ENCODE measurements at regions not wholly inside any gene's neighbourhood (a gene's known extent, or its start where the extent isn't known, plus 50 kb on each side); places are given as distances from the start of the nearest gene placed in this dataset.

DNA sequence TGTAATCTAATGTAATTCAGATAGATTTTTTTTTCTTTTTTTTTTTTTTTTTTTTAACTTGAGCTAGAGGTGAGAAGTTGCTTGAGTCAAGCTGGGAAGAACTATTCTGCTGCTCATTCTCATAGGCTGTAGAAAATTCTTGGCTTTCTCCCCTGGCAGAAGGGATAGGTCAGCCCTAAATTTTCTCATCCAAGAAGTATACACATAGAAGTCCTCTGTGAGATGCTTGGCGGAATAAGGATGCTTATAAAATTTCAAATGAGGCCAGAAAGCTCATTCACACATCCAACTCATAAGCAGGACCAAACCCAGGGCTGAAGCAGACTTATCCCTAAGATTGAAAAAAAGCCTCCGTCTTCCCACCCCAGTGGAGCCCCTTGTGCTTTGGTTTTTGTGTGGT lies 572.5 kb downstream of the SQOR start:
- H4K91ac ChIP-seq (ENCODE audit: low read length), result no peak overlapping the region
- H3K23ac ChIP-seq (ENCODE audit: low read length in 2 of 2), result no peak overlapping the region
- no peaks in the 10 kb centered on the region for H3K79me1 ChIP-seq (replicated peaks; ENCODE audit: low read length, poor library complexity, severe bottlenecking)
- H2AFZ ChIP-seq (ENCODE audit: low read depth, low read length), result no peak overlapping the region
- no peak overlapping the region for H2BK120ac ChIP-seq (ENCODE audit: low read depth, low read length)
- no peak overlapping the region for H2BK15ac ChIP-seq (ENCODE audit: low read depth, poor library complexity, severe bottlenecking)
- no peak overlapping the region for H3K14ac ChIP-seq (ENCODE audit: low read length in 2 of 2)
- no peak overlapping the region for H2BK5ac ChIP-seq (ENCODE audit: low read depth, low read length, poor library complexity, severe bottlenecking)
- H3K9me3 ChIP-seq (ENCODE audit: control insufficient read depth, low read length), result peaks cover 13% of the 10 kb centered on the region
- H3K9ac ChIP-seq (ENCODE audit: low read length), result no peak overlapping the region
- no peaks in the 10 kb centered on the region for H3K36me3 ChIP-seq (ENCODE audit: control insufficient read depth in 1 of 2, insufficient read depth in 2 of 2, low read depth in 1 of 2, low read length in 2 of 2)
- H3K4me1 ChIP-seq (ENCODE audit: control insufficient read depth, insufficient read depth, low read depth, low read length), result no peaks in the 10 kb centered on the region
- no peak overlapping the region for H3K4ac ChIP-seq (ENCODE audit: low read depth in 1 of 2, low read length in 2 of 2)
- WGBS, result 40% methylated on average over 1 of the region's 2 CpGs
- H3K27ac ChIP-seq (ENCODE audit: low read length, poor library complexity, severe bottlenecking), result no peak overlapping the region
- no peak overlapping the region for H3K4me2 ChIP-seq (ENCODE audit: low read length, poor library complexity, severe bottlenecking)
- H4K8ac ChIP-seq (ENCODE audit: low read length), result no peak overlapping the region
- H3K27me3 ChIP-seq (ENCODE audit: control insufficient read depth in 1 of 2, insufficient read depth in 1 of 2, low read length in 2 of 2), result no peaks in the 10 kb centered on the region
- H3K18ac ChIP-seq (ENCODE audit: low read depth in 1 of 2, low read length in 2 of 2), result no peak overlapping the region
- H2BK12ac ChIP-seq (ENCODE audit: low read length in 2 of 2), result no peak overlapping the region
- no peak for DNase-seq
- no peak overlapping the region for H3K4me3 ChIP-seq (ENCODE audit: insufficient read depth in 1 of 2, low read depth in 1 of 2, low read length in 2 of 2)
- no peak overlapping the region for H2AK5ac ChIP-seq (ENCODE audit: low read length, severe bottlenecking)

DNA sequence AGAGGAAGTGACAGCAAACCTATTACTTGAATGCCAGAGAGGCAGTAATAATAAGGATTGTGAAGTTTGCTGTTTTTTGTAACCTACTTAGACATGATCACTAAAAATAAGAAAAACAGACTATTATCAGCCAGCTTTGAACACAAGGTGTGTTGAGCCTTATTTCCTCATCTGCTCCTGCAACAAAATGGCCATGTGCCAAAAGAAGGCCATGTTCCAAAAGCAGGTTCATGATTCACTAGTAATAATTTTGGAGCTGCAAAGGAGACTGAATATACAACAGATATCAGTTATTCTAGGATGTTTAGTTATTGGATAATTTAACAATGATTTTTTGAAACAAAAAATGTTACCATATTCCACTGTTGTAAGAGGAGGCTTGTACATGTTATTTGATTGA lies 578.7 kb downstream of the SQOR start:
- no peak for DNase-seq
- Histone ChIP-seq H3K4ac (ENCODE audit: low read depth in 1 of 2, low read length in 2 of 2) (no peak overlapping the region), H3K4me3 (ENCODE audit: insufficient read depth in 1 of 2, low read depth in 1 of 2, low read length in 2 of 2) (no peak overlapping the region), H3K9me3 (ENCODE audit: control insufficient read depth, low read length) (peaks cover 6% of the 10 kb centered on the region), H4K8ac (ENCODE audit: low read length) (no peak overlapping the region), H3K9ac (ENCODE audit: low read length) (no peak overlapping the region), H2BK12ac (ENCODE audit: low read length in 2 of 2) (no peak overlapping the region), H3K4me1 (ENCODE audit: control insufficient read depth, insufficient read depth, low read depth, low read length) (no peaks in the 10 kb centered on the region), H3K36me3 (ENCODE audit: control insufficient read depth in 1 of 2, insufficient read depth in 2 of 2, low read depth in 1 of 2, low read length in 2 of 2) (no peaks in the 10 kb centered on the region), H2BK15ac (ENCODE audit: low read depth, poor library complexity, severe bottlenecking) (no peak overlapping the region), H3K14ac (ENCODE audit: low read length in 2 of 2) (no peak overlapping the region), H3K4me2 (ENCODE audit: low read length, poor library complexity, severe bottlenecking) (no peak overlapping the region), H2AFZ (ENCODE audit: low read depth, low read length) (no peak overlapping the region), H2BK5ac (ENCODE audit: low read depth, low read length, poor library complexity, severe bottlenecking) (no peak overlapping the region), H2BK120ac (ENCODE audit: low read depth, low read length) (no peak overlapping the region), H4K91ac (ENCODE audit: low read length) (no peak overlapping the region), H3K27me3 (ENCODE audit: control insufficient read depth in 1 of 2, insufficient read depth in 1 of 2, low read length in 2 of 2) (no peaks in the 10 kb centered on the region), H3K79me1 (replicated peaks; ENCODE audit: low read length, poor library complexity, severe bottlenecking) (no peaks in the 10 kb centered on the region), H3K27ac (ENCODE audit: low read length, poor library complexity, severe bottlenecking) (no peak overlapping the region), H3K23ac (ENCODE audit: low read length in 2 of 2) (no peak overlapping the region), H3K18ac (ENCODE audit: low read depth in 1 of 2, low read length in 2 of 2) (no peak overlapping the region), H2AK5ac (ENCODE audit: low read length, severe bottlenecking) (no peak overlapping the region)

DNA sequence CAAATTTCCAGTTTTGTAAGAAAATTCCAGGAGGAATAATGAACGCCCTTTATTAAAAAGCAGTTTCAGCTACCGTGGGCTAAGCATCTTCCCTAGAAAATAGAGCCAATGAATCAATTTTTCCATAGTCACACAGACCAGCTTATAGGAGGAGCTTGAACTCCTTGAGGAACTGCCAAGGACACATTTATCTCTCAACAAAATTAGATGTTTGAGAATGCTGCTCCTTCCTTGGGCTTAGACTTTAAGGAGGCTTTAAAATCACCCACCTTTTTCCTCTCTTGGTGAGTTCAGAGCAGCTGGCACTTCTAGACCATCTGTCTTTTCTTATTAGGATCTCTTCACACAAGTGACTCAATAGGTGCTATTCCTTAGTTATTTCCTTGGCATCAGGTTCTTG lies 588.0 kb downstream of the SQOR start:
- H4K8ac ChIP-seq (ENCODE audit: low read length), result no peak overlapping the region
- no peak overlapping the region for H2AFZ ChIP-seq (ENCODE audit: low read depth, low read length)
- no peaks in the 10 kb centered on the region for H3K9me3 ChIP-seq (ENCODE audit: control insufficient read depth, low read length)
- no peak for DNase-seq
- H3K4me3 ChIP-seq (ENCODE audit: insufficient read depth in 1 of 2, low read depth in 1 of 2, low read length in 2 of 2), result no peak overlapping the region
- H3K79me1 ChIP-seq (replicated peaks; ENCODE audit: low read length, poor library complexity, severe bottlenecking), result no peaks in the 10 kb centered on the region
- H3K14ac ChIP-seq (ENCODE audit: low read length in 2 of 2), result no peak overlapping the region
- H3K23ac ChIP-seq (ENCODE audit: low read length in 2 of 2), result no peak overlapping the region
- H3K4ac ChIP-seq (ENCODE audit: low read depth in 1 of 2, low read length in 2 of 2), result no peak overlapping the region
- H2BK12ac ChIP-seq (ENCODE audit: low read length in 2 of 2), result no peak overlapping the region
- no peak overlapping the region for H3K18ac ChIP-seq (ENCODE audit: low read depth in 1 of 2, low read length in 2 of 2)
- H3K27ac ChIP-seq (ENCODE audit: low read length, poor library complexity, severe bottlenecking), result no peak overlapping the region
- WGBS, result 88% methylated on average over 2 of the region's 2 CpGs
- no peak overlapping the region for H2BK5ac ChIP-seq (ENCODE audit: low read depth, low read length, poor library complexity, severe bottlenecking)
- H3K27me3 ChIP-seq (ENCODE audit: control insufficient read depth in 1 of 2, insufficient read depth in 1 of 2, low read length in 2 of 2), result no peaks in the 10 kb centered on the region
- H3K36me3 ChIP-seq (ENCODE audit: control insufficient read depth in 1 of 2, insufficient read depth in 2 of 2, low read depth in 1 of 2, low read length in 2 of 2), result no peaks in the 10 kb centered on the region
- H3K4me2 ChIP-seq (ENCODE audit: low read length, poor library complexity, severe bottlenecking), result no peak overlapping the region
- H2AK5ac ChIP-seq (ENCODE audit: low read length, severe bottlenecking), result no peak overlapping the region
- no peak overlapping the region for H3K9ac ChIP-seq (ENCODE audit: low read length)
- no peak overlapping the region for H2BK15ac ChIP-seq (ENCODE audit: low read depth, poor library complexity, severe bottlenecking)
- no peak overlapping the region for H2BK120ac ChIP-seq (ENCODE audit: low read depth, low read length)
- no peak overlapping the region for H4K91ac ChIP-seq (ENCODE audit: low read length)
- no peaks in the 10 kb centered on the region for H3K4me1 ChIP-seq (ENCODE audit: control insufficient read depth, insufficient read depth, low read depth, low read length)

DNA sequence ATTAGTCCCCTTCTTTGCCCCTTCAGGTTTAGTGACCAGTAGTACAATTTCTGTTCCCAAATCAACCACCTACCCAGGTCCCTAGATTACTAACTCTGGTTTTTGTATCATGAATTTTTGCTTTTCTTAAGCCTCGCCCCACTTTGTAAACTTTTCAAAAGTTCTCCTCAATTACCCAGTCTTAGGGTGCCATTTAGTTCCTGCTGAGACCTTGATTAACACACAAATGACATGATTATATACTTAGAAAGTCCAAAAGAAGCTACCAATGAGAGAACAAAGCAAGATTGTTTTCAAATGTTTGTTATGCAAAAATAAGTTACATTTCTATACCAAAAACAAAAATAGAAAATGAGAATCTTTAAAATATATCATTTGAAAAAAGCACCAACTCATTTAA lies 594.4 kb downstream of the SQOR start:
- Histone ChIP-seq H3K27ac (ENCODE audit: low read length, poor library complexity, severe bottlenecking) (no peak overlapping the region), H3K79me1 (replicated peaks; ENCODE audit: low read length, poor library complexity, severe bottlenecking) (no peaks in the 10 kb centered on the region), H3K9me3 (ENCODE audit: control insufficient read depth, low read length) (no peaks in the 10 kb centered on the region), H3K18ac (ENCODE audit: low read depth in 1 of 2, low read length in 2 of 2) (no peak overlapping the region), H2AFZ (ENCODE audit: low read depth, low read length) (no peak overlapping the region), H3K4me3 (ENCODE audit: insufficient read depth in 1 of 2, low read depth in 1 of 2, low read length in 2 of 2) (no peak overlapping the region), H4K91ac (ENCODE audit: low read length) (no peak overlapping the region), H3K36me3 (ENCODE audit: control insufficient read depth in 1 of 2, insufficient read depth in 2 of 2, low read depth in 1 of 2, low read length in 2 of 2) (no peaks in the 10 kb centered on the region), H2BK12ac (ENCODE audit: low read length in 2 of 2) (no peak overlapping the region), H2BK15ac (ENCODE audit: low read depth, poor library complexity, severe bottlenecking) (no peak overlapping the region), H3K27me3 (ENCODE audit: control insufficient read depth in 1 of 2, insufficient read depth in 1 of 2, low read length in 2 of 2) (no peaks in the 10 kb centered on the region), H3K4me2 (ENCODE audit: low read length, poor library complexity, severe bottlenecking) (no peak overlapping the region), H2BK120ac (ENCODE audit: low read depth, low read length) (no peak overlapping the region), H3K4me1 (ENCODE audit: control insufficient read depth, insufficient read depth, low read depth, low read length) (no peaks in the 10 kb centered on the region), H3K4ac (ENCODE audit: low read depth in 1 of 2, low read length in 2 of 2) (no peak overlapping the region), H3K23ac (ENCODE audit: low read length in 2 of 2) (no peak overlapping the region), H3K9ac (ENCODE audit: low read length) (no peak overlapping the region), H3K14ac (ENCODE audit: low read length in 2 of 2) (no peak overlapping the region), H2BK5ac (ENCODE audit: low read depth, low read length, poor library complexity, severe bottlenecking) (no peak overlapping the region), H4K8ac (ENCODE audit: low read length) (no peak overlapping the region), H2AK5ac (ENCODE audit: low read length, severe bottlenecking) (no peak overlapping the region)
- WGBS, result 70% methylated on average over 1 of the region's 1 CpG
- no peak for DNase-seq
